GM19452 (cell line): ENCODE measurements at regions not wholly inside any gene's neighbourhood (a gene's known extent, or its start where the extent isn't known, plus 50 kb on each side); places are given as distances from the start of the nearest gene placed in this dataset.
"Not testable (repeated sequence)": the region's sequence is repeated elsewhere in the genome, so short reads cannot be mapped to it uniquely, and the experiment has no call there.

Source experiments
- ATAC-seq: cut with Tn5 transposase; IDR thresholded peaks from one replicate; pipeline ENCODE4 v1.9.1; 2021; ENCODE audit not compliant: unreplicated experiment

DNA sequence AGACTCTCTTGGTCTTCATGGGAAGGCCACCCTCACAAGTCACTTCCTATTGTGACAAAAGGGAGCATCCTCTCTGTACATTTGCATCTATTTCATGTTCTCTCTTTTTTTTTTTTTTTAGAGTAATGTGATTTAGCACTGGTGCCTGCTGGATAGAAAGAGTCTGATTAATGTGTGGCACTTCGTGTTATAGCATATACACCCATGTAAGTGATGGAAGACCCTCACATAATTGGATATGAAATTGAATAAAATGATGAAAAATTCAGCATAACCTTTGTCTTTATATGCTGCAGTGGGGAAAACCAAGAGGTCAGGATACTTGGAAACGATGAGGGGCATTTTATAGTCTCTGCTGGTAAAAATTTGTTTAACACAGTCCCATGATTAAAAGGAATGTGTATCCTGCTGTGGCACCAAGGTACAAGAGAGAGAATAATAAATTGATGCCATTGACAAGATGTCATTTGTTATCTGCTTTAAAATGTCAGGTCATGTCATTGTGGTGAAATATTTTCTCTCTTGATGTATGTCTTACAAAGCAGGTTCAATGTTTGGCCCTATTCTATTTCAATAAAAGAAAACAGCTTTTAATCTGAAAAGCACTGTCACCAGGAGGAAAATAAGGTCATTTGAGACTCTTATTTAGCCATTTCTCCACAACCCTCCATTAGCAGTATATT is 1115.4 kb downstream of the STPG2 start:
- no peak for ATAC-seq

DNA sequence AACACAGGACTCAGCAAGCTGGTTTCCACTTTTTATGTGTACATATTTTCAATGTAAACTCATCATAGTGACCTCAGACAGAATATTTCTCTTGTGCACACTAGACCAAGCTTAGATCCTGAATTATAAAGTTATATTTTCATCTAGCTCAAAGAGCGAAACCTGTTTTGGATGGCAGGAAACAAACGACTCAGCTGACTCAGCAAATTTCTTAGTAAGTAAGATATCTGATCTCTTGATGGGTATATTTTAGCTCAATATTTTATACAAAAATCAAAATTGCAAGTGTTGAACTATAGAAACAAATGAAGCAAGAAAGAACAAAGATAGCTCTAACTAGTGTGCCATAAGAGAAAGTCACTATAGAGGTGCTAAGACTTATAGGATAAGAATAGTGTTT is 1114.5 kb downstream of the STPG2 start:
- no peak for ATAC-seq

DNA sequence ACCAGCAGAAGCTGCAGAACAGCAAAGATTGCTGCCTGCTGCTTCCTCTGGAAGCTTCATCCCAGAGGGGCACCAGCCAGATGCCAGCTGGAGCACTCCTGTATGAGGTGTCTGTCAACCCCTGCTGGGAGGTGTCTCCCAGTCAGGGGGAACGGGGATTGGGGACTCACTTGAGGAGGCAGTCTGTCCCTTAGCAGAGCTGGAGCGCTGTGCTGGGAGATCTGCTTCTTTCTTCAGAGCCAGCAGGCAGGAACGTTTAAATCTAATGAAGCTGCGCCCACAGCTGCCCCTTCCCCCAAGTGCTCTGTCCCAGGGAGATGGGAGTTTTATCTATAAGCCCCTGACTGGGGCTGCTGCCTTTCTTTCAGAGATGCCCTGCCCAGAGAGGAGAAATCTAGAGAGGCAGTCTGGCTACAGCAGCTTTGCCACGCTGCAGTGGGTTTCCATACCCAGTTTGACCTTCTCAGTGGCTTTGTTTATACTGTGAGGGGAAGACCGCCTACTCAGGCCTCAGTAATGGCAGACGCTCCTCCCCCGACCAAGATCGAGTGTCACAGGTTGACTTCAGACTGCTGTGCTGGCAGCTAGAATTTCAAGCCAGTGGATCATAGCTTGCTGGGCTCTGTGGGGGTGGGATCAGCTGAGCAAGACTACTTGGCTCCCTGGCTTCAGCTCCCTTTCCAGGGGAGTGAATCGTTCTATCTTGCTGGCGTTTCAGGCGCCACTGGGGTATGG is 1105.7 kb downstream of the STPG2 start:
- not testable (repeated sequence) for ATAC-seq

DNA sequence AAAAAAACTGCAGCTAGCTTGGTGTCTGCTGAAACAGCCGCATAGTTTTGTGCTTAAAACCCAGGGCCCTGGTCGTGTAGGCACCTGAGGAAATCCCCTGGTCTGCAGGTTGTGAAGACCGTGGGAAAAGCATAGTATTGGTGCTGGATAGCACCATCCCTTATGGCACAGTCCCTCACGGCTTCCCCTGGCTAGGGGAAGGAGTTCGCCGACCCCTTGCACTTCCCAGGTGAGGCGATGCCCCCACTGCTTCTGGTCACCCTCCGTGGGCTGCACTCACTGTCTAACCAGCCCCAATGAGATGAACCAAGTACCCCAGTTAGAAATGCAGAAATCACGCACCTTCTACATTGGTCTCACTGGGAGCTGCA is 1105.1 kb downstream of the STPG2 start:
- no peak for ATAC-seq

DNA sequence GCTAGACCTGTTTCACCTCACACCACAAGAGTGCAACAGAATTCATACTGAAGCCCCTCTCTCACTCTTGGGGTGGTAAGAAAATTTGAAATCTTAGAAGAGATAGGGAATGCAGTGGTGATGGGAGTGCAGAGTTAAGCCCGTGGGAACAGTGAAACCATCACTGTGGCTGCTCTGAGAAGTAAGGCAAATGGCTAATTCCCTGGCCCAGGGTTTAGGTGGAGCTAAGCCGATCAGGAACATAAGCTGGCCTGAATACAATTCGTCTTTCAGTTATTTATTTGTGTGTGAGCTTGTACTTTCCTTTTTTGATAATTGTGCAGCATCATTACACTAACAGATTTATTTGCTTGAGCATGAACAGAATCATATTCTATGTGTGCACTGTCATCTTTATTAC is 1070.6 kb downstream of the STPG2 start:
- ATAC-seq: no peak

DNA sequence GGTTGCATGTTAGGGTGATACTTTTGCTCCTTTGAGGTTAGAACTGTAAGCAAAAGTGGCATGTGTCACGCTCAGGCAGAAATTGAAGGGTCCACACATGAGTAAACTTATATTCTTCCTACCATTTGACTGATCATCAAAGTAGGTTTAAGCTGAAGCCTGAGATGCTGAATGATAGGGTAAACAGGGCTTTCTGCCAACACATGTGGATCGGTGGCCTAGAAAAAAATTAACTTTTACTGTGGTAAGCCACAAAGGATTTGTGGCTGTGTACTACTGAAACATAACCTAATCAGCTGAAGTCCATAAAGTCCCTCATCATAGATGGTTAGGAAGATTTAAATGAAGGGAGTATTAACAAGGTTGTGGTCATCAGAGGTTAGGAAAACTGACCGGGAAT is 1070.1 kb downstream of the STPG2 start:
- ATAC-seq: no peak

DNA sequence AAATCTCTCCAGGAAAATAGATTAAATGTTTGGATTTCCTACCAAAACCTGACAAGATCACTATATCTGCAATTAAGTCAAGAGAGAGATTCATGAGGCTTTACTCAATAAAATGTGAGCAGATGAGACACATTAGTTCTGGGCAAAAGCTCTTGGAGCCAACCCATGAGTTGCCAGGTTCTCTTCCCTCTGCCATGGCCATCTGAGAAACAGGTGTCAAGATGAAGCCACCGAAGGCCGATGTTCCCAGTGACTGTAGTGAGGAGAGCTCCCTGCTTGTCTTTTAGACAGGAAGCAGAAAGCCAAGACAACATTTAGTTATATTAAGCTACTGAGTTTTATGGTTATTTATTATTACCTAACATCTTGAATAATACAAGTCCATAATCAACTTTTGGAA is 1068.7 kb downstream of the STPG2 start:
- no peak for ATAC-seq

DNA sequence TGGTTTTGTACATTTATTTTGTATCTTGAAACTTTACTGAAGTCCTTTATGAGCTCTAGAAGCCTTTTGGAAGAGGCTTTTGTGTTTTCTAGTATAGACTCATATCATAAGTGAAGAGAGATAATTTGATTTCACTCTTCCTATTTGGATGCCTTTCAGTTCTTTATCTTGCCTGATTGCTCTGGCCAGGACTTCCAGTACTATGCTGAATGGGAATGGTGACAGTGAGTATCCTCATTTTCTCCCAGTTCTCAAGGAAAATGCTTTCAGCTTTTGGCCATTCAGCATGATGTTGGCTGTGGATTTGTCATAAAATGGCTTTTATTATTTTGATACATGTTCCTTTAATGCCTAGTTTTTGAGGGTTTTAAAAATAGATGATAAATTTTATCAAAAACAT is 1061.3 kb downstream of the STPG2 start:
- ATAC-seq: no peak

DNA sequence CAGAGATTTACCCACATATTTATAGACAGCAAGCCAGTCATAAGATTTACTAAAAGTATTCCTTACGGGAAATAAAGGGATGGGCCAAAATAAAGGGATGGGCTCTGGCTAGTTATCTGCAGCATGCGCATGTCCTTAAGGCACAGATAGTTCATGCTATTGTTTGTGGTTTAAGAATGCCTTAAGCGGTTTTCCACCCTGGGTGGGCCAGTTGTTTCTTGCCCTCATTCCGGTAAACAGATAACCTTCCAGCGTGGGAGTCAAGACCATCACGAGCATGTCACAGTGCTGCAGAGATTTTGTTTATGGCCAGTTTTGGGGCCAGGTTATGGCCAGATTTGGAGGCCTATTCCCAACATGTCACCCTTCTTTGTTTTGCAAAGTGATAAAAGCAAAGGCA is 1046.2 kb downstream of the STPG2 start:
- ATAC-seq: not testable (repeated sequence)

DNA sequence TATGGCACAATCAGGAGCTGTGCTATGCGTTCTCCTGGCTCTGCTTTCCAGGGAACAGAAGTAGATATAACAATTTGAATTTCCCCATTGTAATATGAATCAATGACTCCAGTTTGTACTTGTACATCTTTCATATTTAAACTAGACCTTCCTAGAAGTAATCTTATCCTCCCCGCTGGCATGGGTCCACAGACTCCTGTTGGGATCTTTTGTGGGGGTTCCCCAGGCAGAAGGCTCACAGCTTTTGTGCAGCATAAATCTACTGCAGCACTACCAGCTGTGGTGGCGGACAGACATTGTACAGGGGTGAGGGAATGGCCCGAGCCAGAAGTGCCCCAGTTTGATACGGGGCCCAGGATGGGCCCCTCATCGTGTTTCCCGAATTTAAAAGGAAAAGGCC is 1042.1 kb downstream of the STPG2 start:
- ATAC-seq: not testable (repeated sequence)

DNA sequence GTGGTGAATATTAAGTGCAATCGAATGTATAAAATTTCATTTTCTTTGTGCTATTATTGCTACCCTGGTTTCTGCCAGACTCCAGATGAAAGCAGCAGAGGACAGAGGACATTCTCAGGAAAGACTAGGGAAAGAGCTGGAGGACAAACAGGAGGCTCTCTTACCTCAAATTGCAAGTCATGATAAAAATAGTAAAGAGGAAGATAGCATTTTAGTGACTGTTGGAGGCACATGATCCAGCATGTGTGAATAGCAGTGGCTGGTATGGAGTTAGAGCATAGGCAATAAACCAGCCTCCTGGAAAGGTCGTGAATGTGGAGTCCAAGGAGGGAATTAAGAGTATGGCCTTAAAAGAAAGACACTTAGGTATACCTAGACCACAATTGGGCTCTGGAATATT is 1040.0 kb downstream of the STPG2 start:
- no peak for ATAC-seq

DNA sequence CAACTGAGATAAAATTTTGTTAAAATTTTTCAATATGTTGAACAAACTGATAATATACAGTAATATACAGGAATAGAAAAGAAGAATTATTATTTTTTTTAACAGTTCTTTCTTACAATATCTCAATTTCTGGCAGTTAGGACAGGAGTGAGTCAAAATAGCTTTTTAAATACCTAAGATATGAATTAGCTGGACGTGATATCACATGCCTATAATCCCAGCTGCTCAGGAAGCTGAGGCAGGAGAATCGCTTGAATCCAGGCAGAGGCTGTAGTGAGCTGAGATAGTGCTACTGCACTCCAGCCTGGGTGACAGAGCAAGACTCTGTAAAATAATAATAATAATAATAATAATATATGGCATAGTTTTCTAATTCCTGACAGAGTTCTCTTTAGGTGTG is 1039.3 kb downstream of the STPG2 start:
- no peak for ATAC-seq

DNA sequence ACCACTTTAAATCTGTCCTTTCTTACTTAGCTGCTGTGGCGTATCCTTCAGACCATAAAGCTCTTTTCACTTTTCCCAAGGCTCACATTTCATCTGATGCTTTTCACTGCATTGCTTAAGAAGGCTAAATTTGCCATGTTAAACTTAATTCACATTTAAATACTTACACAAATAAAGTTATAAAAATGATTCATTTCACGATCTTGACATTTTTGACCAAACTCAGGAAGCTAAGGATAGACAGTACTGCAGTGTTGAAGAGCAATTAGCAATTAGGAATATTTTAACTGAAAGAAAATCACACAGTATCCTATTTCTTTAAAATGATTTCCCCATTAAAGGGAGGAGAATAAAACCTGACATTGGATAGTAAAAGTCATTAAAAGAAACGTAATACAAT is 1038.6 kb downstream of the STPG2 start:
- ATAC-seq: no peak

DNA sequence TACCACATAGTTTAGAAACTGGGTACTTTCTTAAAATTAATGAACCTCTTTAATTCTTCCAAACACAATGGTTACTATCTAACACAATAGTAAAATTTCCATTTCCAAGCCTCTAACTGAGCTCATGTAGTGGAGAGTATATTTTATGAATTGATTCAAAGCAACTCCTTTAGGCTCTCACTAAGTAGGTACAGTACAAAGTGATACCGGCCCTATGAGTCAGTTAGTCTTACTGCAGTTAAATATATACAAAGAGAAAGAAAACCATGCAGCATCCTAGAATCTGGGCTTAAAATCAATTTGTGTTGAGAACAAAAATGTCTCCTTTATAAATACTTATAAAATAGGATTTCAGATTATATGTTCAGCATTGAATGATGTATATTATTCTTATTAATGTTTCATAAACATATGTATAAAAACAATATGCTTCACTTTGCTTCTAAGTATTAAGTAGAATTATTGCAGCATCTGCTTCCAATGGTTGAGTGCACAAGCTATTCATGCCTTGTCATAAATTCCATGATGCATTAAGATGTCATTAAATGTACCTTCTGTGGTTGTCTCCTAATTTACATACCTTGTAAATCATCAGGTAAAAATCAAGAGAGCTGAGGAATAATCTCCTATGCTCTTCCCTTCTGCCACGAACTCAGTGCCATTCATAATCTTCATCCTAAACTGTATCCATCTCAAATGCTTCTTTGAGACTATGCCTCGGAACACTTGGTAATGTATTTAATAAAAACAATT is 1037.8 kb downstream of the STPG2 start:
- no peak for ATAC-seq

DNA sequence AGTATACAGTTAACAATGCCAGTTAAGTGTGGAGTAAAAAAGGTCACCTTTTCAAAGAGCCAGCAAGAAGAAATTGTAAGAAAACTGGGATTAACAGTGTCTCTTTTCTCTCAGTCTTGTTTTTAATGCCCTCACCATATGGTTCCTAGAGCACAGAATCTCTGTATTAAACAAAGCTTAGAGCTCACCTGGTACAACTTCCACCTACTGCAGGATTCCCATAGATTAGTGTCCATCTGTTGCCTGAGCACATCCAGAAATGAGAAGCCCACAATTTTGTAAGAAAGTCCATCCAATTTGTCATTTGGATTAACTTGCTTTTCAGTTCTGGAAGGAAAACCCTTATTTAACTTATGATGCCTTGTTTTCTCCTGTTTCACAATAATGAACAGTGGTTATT is 1037.1 kb downstream of the STPG2 start:
- no peak for ATAC-seq

DNA sequence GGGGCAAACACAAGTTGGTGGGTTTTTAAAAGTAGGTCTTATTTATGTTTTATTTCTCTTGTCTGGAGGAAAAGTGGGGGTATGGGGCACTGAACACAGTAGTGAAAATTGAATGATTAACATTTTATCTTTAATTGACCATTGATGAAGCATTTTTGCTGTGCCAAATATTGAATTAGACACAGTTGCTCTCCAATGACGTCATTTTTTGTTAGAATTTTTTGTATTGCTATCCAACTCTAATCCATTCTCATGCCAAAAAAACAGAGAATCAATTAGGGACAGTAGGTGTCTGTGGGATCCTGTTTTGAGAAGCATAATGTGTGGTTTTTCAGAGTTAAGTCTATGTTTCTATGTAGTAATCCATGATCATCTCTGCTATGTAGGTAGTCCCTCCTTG is 1032.8 kb downstream of the STPG2 start:
- no peak for ATAC-seq

DNA sequence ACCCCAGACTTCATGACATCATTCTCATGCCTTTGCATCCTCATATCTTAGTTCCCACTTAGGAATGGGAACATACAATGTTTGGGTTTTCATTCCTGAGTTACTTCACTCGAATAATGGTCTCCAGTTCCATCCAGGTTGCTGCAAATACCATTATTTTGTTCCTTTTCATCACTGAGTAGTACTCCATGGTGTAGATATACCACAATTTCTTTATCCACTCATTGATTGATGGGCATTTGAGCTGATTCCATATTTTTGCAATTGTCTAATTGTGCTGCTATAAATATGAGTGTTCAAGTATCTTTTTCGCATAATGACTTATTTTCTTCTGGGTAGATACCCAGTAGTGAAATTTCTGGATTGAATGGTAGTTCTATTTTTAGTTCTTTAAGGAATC is 1026.8 kb downstream of the STPG2 start:
- ATAC-seq: no peak

DNA sequence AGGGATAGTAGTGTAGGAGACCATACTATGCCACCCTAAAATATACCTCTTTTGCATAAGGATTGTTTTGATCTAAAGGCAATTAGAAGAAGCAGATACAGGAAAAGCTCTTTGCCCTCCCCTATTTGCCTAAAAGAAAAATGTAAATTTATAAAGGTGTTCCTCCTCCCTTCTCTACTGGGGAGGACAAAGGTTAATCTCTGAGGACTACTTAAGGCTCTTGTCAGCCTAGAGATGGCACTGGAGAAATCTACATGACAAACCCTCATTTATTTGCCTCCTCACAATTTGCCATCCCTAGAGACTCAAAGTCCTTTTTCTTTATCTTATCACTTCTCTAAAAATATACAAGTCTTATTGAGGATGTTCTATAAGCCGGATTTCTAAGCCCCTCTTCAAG is 1021.8 kb downstream of the STPG2 start:
- no peak for ATAC-seq

DNA sequence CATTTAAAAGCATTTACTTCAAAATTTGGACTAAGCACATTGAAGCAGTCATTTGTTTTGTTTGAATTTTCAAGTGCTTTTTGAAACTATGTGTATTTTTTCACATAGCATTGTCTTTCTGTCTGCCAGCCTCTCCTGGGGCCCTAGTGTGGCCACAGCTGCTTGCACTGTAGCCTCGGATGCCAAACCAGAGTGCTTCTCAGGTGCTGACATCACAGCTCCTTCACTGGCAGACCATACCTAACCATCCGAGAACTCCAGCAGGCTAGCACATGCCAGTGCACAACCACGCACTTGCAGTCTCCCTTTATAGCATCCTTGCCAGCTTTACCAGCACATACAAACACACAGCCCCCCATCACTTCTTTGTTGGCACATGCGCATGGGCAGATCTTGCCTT is 1019.7 kb downstream of the STPG2 start:
- no peak for ATAC-seq

DNA sequence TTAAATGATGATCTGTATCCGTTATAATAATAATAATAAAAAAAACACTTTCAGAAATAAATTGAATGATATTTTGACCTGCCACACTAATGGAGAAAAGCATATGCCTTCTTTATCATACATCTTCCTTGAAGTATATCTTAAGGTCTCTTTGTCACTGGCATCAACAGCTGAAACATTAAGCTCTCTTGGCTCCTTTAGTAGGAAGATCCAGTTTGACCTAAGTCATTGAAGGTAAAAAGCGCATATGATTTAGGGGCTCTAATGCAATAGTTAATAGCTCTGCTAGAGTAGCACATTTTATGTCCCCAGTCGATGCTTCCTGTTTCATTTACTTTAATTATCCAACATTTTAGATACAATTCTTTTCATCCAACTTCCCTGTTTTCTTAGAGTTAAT is 1010.8 kb downstream of the STPG2 start:
- ATAC-seq: no peak

DNA sequence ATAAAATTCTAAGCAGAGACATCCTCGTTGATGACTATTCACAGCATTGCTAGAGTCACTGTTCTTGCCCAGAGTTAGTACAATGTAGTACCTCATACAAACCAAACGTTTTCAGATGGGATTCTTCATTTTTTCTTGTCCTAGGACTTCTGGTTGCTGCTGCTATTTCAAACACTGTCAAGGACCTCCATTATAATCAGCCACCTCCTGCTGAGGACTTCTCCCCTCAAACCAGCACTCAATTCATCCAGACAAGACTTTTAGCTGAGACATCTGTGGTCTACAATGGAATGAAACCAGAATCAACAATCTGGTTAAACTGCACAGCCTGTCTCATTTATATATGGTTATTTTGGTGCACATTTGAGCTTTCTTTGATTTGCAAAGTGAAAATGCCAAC is 1008.8 kb downstream of the STPG2 start:
- no peak for ATAC-seq

DNA sequence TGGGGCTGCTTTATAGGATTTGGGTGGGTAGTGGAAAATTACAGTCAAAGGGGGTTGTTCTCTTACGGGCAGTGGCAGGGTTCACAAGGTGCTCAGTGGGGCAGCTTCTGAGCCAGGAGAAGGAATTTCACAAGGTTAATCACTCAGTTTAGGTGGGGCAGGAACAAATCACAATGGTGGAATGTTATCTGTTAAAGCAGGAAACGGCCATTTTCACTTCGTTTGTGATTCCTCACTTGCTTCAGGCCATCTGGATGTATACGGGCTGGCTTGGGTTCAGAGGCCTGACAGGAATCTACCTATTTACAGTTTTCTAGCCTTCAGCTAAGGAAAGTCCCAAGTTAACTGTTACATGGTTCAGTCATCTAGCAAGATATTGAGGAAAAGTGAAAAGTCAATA is 1003.5 kb downstream of the STPG2 start:
- ATAC-seq: no peak
